Thyroid gland (tissue), 4 donors: ENCODE measurements at regions not wholly inside any gene's neighbourhood (a gene's known extent, or its start where the extent isn't known, plus 50 kb on each side); places are given as distances from the start of the nearest gene placed in this dataset.

ENCODE experiments used
- DNase-seq, 2 donors: peaks; one replicate each; pipeline ENCODE4 v3.0.0-alpha.2; 2019
- H3K27ac ChIP-seq, 3 donors: fragments of 200-600 bp; sonication (generic); 1 replicate in 2 of 3; 2 replicates in 1 of 3; pipeline ENCODE4 v1.5.1; 2016 to 2019; ENCODE audit warnings: mild to moderate bottlenecking in 1 of 3, moderate library complexity in 1 of 3
- H3K27me3 ChIP-seq: fragments of 200-600 bp; sonication (generic); one replicate; pipeline ENCODE4 v1.5.1; 2019
- H3K36me3 ChIP-seq, 2 donors: fragments of 200-600 bp; sonication (generic); one replicate each; pipeline ENCODE4 v1.5.1; 2016 to 2019
- H3K4me1 ChIP-seq, 2 donors: fragments of 200-600 bp; sonication (generic); one replicate each; pipeline ENCODE4 v1.5.1; 2017 to 2019
- H3K4me3 ChIP-seq, 3 donors: fragments of 200-600 bp; sonication (generic); replicated peaks in 1 of 3; 1 replicate in 2 of 3; 2 replicates in 1 of 3; pipeline ENCODE4 v1.5.1; 2016; ENCODE audit warnings: mild to moderate bottlenecking in 1 of 3
- H3K9me3 ChIP-seq: fragments of 200-600 bp; sonication (generic); one replicate; pipeline ENCODE4 v1.5.1; 2017
- POLR2A ChIP-seq, 2 donors: fragments of 450-650 bp; IDR thresholded peaks; one replicate each; pipeline ENCODE4 v1.6.1; 2017; ENCODE audit warnings: antibody characterized with exemption in 2 of 2, mild to moderate bottlenecking in 2 of 2, moderate library complexity in 1 of 2
- WGBS, 2 donors: methylation state at CpG; one replicate each; pipeline ENCODE4 v1.1.5; 2017; 5-methylcytosine and 5-hydroxymethylcytosine counted together
- intact Hi-C: fragments of 100-400 bp; cut with DNase I; formaldehyde crosslinking; loops from one replicate; pipeline ENCODE4 v1.15.1; 2023
- TF ChIP-seq, protein P1 (sequence below), 6 experiments: fragments of 200-600 bp in 3 of 6; fragments of 450-650 bp in 3 of 6; sonication (generic) in 3 of 6; IDR thresholded peaks; one replicate each; pipeline ENCODE4 v1.5.1; 2016 to 2019; ENCODE audit warnings: antibody characterized with exemption in 6 of 6, mild to moderate bottlenecking in 2 of 6, inconsistent platforms in 1 of 6, moderate library complexity in 1 of 6

DNA sequence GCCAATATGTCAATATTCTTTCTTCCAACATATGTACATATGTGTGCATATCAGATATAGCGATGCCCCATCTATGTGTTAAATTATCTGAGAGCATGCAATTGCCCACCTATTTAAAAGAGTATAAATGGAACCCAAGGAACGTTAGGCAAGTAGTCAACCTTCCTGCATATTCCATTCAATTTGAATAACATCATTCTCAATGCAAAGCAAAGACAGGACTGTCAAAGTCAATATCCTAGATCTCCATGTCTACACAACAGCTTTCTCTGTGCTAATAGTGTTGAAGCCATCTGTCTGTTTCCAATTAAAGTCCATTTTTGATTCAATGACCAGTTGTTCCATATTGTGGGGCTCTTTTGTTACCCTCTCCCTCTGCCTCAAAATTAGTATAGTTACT lies 85.3 kb upstream of the COX7C start:
- 75 to 78% methylated on average over 2 of the region's 2 CpGs for WGBS, 2 donors
- intact Hi-C loops = no loop called here
- no peaks in the 10 kb centered on the region for H3K9me3 ChIP-seq

DNA sequence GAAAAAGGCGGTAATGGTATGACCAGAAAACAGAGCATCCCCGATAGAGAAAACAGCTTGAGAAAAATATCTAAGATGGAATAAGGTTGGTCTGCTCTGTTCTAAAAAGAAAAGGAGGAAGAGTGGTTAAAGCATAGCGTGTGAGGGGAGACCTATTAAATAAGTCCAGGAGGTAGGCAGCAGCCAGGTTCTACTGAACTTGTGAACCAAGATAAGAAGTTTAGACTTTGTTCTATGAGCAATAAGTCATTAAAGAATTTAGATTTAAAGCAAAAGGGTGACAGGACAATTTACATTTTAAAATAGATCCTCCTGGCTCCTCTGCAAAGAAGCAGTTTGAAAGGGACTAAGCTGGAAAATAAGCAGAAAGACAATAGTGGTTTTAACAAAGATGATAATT lies 81.3 kb upstream of the COX7C start:
- WGBS, 2 donors = 83 to 94% methylated on average over 3 of the region's 3 CpGs
- intact Hi-C loops = no loop called here
- Histone ChIP-seq H3K27me3 (no peaks in the 10 kb centered on the region), H3K4me1 (no peaks in the 10 kb centered on the region), H3K27ac (no peak overlapping the region), H3K9me3 (no peaks in the 10 kb centered on the region), H3K4me3 (no peak overlapping the region), H3K36me3 (no peaks in the 10 kb centered on the region)
- DNase-seq = no peak
- TF ChIP-seq POLR2A (IDR thresholded peaks at IDR 0.05) = no peak

More for the DNA sequence above, 85.3 kb upstream of the COX7C start:
- Histone ChIP-seq H3K36me3 (no peaks in the 10 kb centered on the region), H3K27me3 (no peaks in the 10 kb centered on the region), H3K4me1 (no peaks in the 10 kb centered on the region), H3K4me3 (no peak overlapping the region), H3K27ac (no peak overlapping the region)
- no peak for TF ChIP-seq POLR2A (IDR thresholded peaks at IDR 0.05)
- DNase-seq = no peak

DNA sequence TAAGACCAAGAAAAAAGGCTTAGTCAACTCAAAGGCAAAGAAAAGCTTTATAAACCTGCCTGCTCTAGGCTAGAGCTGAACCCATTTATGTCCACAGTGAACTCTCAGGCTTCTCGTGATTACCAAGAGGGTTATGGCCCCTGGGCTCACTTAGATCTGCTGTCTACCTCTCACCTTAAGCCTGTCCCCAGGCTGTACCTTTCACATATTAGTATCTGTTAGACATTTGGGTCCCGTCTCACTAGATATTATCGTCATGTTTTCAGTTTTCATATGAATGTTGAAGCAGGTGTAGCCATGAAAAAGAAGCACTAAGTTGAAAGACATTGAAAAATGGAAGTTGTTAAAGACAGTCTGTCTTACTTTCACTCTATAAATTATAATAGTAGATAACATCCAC lies 75.2 kb upstream of the COX7C start:
- intact Hi-C loops = no loop called here
- no peaks in the 10 kb centered on the region for H3K27me3 ChIP-seq
- no peak for DNase-seq
- H3K9me3 ChIP-seq = no peaks in the 10 kb centered on the region
- no peaks in the 10 kb centered on the region for H3K36me3 ChIP-seq
- H3K27ac ChIP-seq = no peak overlapping the region
- no peaks in the 10 kb centered on the region for H3K4me1 ChIP-seq
- 60 to 79% methylated on average over 3 of the region's 3 CpGs for WGBS, 2 donors
- H3K4me3 ChIP-seq = no peak overlapping the region
- TF ChIP-seq POLR2A (IDR thresholded peaks at IDR 0.05) = no peak
- TF ChIP-seq, protein P1, sequence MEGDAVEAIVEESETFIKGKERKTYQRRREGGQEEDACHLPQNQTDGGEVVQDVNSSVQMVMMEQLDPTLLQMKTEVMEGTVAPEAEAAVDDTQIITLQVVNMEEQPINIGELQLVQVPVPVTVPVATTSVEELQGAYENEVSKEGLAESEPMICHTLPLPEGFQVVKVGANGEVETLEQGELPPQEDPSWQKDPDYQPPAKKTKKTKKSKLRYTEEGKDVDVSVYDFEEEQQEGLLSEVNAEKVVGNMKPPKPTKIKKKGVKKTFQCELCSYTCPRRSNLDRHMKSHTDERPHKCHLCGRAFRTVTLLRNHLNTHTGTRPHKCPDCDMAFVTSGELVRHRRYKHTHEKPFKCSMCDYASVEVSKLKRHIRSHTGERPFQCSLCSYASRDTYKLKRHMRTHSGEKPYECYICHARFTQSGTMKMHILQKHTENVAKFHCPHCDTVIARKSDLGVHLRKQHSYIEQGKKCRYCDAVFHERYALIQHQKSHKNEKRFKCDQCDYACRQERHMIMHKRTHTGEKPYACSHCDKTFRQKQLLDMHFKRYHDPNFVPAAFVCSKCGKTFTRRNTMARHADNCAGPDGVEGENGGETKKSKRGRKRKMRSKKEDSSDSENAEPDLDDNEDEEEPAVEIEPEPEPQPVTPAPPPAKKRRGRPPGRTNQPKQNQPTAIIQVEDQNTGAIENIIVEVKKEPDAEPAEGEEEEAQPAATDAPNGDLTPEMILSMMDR (IDR thresholded peaks at IDR 0.05) = no peak

DNA sequence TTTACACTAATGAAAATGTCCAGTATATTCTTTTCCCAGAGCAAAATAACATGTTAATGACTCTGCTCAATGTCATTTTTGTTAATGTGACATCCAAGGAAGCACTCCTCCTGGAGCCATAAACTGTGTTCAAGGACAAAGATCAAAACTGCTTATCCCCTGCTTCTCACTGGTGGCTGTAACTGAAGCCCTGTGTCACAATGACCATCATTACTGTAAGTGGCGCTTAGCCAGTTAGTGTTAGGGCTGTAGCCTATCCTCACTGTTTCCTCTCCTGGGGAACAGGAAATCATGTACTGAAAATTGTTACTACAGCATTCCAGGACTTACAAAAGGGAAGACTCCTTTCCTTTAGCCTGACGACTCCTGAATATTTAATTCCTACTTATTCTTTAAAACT lies 71.7 kb upstream of the COX7C start:
- intact Hi-C loops = no loop called here
- H3K27ac ChIP-seq = no peak overlapping the region
- H3K4me1 ChIP-seq = no peaks in the 10 kb centered on the region
- no peak for DNase-seq
- TF ChIP-seq, protein P1 (IDR thresholded peaks at IDR 0.05) = no peak
- no peak for TF ChIP-seq POLR2A (IDR thresholded peaks at IDR 0.05)
- H3K27me3 ChIP-seq = no peaks in the 10 kb centered on the region
- H3K9me3 ChIP-seq = no peaks in the 10 kb centered on the region
- H3K4me3 ChIP-seq = no peak overlapping the region
- H3K36me3 ChIP-seq = no peaks in the 10 kb centered on the region
- WGBS, 2 donors = 32 to 36% methylated on average over 2 of the region's 2 CpGs

DNA sequence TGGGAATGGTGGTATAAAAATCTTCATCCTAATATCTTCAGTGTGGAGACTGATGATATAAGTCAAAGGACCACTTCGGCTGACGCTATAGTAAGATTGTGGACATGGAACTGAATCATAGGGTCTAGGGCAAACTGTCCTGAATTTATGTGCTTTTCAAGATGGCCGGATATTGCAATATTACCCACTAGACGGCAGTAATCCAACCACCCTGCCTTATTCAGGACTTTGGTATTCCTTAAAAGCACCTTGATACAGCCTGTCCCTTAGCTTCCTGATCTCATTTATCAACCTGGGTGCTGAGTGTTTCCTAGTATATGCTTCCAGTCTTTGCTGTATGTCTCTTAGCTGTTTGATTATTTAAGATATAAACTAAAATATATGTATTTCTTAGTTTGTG lies 71.2 kb upstream of the COX7C start:
- TF ChIP-seq, protein P1 (IDR thresholded peaks at IDR 0.05) = no peak
- TF ChIP-seq POLR2A (IDR thresholded peaks at IDR 0.05) = no peak

DNA sequence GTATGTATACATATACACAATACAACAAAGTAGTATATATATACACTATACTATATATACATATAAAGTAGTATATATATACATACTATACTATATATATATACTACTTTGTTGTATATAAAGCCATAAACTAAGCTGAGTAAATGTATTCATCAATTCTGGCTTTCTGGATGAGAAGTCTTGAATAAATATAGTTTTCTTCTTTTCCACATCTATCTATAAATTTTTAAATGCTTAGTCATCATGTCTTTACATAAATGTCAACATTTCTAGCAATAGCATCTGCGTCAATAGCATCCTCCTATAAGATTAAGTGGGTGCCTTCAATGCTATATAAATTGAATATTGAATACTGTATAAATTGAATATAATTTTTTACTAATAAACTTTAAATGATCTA lies 63.1 kb upstream of the COX7C start:
- no peak for DNase-seq
- no peaks in the 10 kb centered on the region for H3K27me3 ChIP-seq
- 87 to 91% methylated on average over 1 of the region's 1 CpG for WGBS, 2 donors
- H3K9me3 ChIP-seq = no peaks in the 10 kb centered on the region
- TF ChIP-seq POLR2A (IDR thresholded peaks at IDR 0.05) = no peak
- TF ChIP-seq, protein P1 (IDR thresholded peaks at IDR 0.05) = no peak
- intact Hi-C loops = no loop called here
- H3K4me1 ChIP-seq = no peaks in the 10 kb centered on the region
- H3K27ac ChIP-seq = no peak overlapping the region
- H3K36me3 ChIP-seq = no peaks in the 10 kb centered on the region
- H3K4me3 ChIP-seq = no peak overlapping the region

More for the DNA sequence above, 71.2 kb upstream of the COX7C start:
- Histone ChIP-seq H3K4me3 (no peak overlapping the region), H3K4me1 (no peaks in the 10 kb centered on the region), H3K27ac (no peak overlapping the region), H3K9me3 (no peaks in the 10 kb centered on the region), H3K36me3 (no peaks in the 10 kb centered on the region), H3K27me3 (no peaks in the 10 kb centered on the region)
- WGBS, 2 donors = 83 to 85% methylated on average over 4 of the region's 4 CpGs
- intact Hi-C loops = no loop called here
- DNase-seq = no peak
